Ovary (tissue), 3 donors: ENCODE measurements at regions not wholly inside any gene's neighbourhood (a gene's known extent, or its start where the extent isn't known, plus 50 kb on each side); places are given as distances from the start of the nearest gene placed in this dataset.
"Not testable (repeated sequence)": the region's sequence is repeated elsewhere in the genome, so short reads cannot be mapped to it uniquely, and the experiment has no call there.

ENCODE experiments used
- CTCF ChIP-seq, 3 donors: fragments of 450-650 bp in 2 of 3; fragments of 200-600 bp in 1 of 3; IDR thresholded peaks; one replicate each; pipeline versions ENCODE4 v1.5.1 to v1.8.0; 2016 to 2022; ENCODE audit warnings: antibody characterized with exemption in 3 of 3, mild to moderate bottlenecking in 1 of 3
- EP300 ChIP-seq: sonication (generic); formaldehyde crosslinking; IDR thresholded peaks from one replicate; pipeline ENCODE4 v1.6.1; 2017; ENCODE audit warnings: antibody characterized with exemption
- donor health status: DM: no; HTN: no; CAD: no.

GRCh38 chr22:11352287-11352686 lies 4175.7 kb upstream of the OR11H1 start:
- TF ChIP-seq CTCF (IDR thresholded peaks at IDR 0.05); EP300: not testable (repeated sequence)
